B cell (primary cell): ENCODE measurements at regions not wholly inside any gene's neighbourhood (a gene's known extent, or its start where the extent isn't known, plus 50 kb on each side); places are given as distances from the start of the nearest gene placed in this dataset.

Experiments
- ATAC-seq: fragments of 200-7000 bp; cut with Tn5 transposase; one replicate; pipeline ENCODE4 v1.10.0; 2021; ENCODE audit warnings: low read depth, mild to moderate bottlenecking, moderate number of reproducible peaks, moderate library complexity
- CTCF ChIA-PET: fragments of 350-600 bp; sonication (Branson Sonifier 250); formaldehyde crosslinking; loops from one replicate; lab custom pipeline; 2021; ENCODE audit warnings: antibody characterized with exemption, inconsistent platforms; lab: Charles Lee
- POLR2A ChIA-PET: fragments of 350-600 bp; sonication (Branson Sonifier 250); formaldehyde crosslinking; loops from one replicate; lab custom pipeline; 2021; ENCODE audit warnings: antibody characterized with exemption; lab: Charles Lee
- DNase-seq: peaks from one replicate; pipeline ENCODE4 v3.0.0; 2013
- H2AFZ ChIP-seq: 2 replicates; pipeline ENCODE4 v1.6.1; 2012; ENCODE audit warnings: mild to moderate bottlenecking, low read depth, low read length; ENCODE audit not compliant: insufficient read depth, poor library complexity, severe bottlenecking
- H3K27ac ChIP-seq, 2 donors: 1 replicate in 1 of 2; 2 replicates in 1 of 2; pipeline ENCODE4 v1.5.1; 2012 to 2013; ENCODE audit warnings: low read length in 2 of 2, mild to moderate bottlenecking in 2 of 2, moderate library complexity in 1 of 2
- H3K27me3 ChIP-seq, 4 experiments: fragments of 200-600 bp in 1 of 4; sonication (generic) in 1 of 4; replicated peaks in 1 of 4; 1 replicate in 2 of 4; 2 replicates in 2 of 4; pipeline versions ENCODE4 v1.6.1 to v1.7.0; 2013 to 2016; ENCODE audit warnings: low read length in 3 of 4, mild to moderate bottlenecking in 2 of 4, mixed read lengths in 1 of 4, moderate library complexity in 1 of 4; ENCODE audit not compliant: insufficient read depth in 4 of 4, control insufficient read depth in 3 of 4; ENCODE audit errors: control extremely low read depth in 1 of 4
- H3K36me3 ChIP-seq, 2 experiments: replicated peaks in 1 of 2; 1 replicate in 1 of 2; 2 replicates in 1 of 2; pipeline versions ENCODE4 v1.6.1 to v1.7.1; 2013; ENCODE audit warnings: low read length in 1 of 2; ENCODE audit not compliant: insufficient read depth in 2 of 2, control insufficient read depth in 1 of 2; ENCODE audit errors: control extremely low read depth in 1 of 2, extremely low read depth in 1 of 2
- H3K4me1 ChIP-seq, 2 donors: fragments of 200-600 bp in 1 of 2; sonication (generic) in 1 of 2; 1 replicate in 1 of 2; 2 replicates in 1 of 2; pipeline versions ENCODE4 v1.5.1 to v1.6.1; 2013 to 2017; ENCODE audit warnings: low read length in 2 of 2; ENCODE audit not compliant: control insufficient read depth in 2 of 2, insufficient read depth in 2 of 2
- H3K4me2 ChIP-seq: replicated peaks from 2 replicates; pipeline ENCODE3; 2012; ENCODE audit warnings: mild to moderate bottlenecking, low read depth, low read length; ENCODE audit not compliant: poor library complexity, severe bottlenecking
- H3K4me3 ChIP-seq, 5 experiments: fragments of 200-600 bp in 1 of 5; sonication (generic) in 1 of 5; 1 replicate in 3 of 5; 2 replicates in 2 of 5; pipeline versions ENCODE4 v1.5.1 to v1.7.0; 2011 to 2016; ENCODE audit warnings: low read length in 4 of 5, mild to moderate bottlenecking in 4 of 5, low read depth in 2 of 5, control low read depth in 1 of 5, moderate library complexity in 1 of 5; ENCODE audit not compliant: insufficient read depth in 1 of 5; ENCODE audit errors: control extremely low read depth in 1 of 5, extremely low read depth in 1 of 5
- H3K79me2 ChIP-seq: fragments of 200-600 bp; sonication (generic); one replicate; pipeline ENCODE4 v1.6.0; 2016; ENCODE audit warnings: low read length; ENCODE audit not compliant: control insufficient read depth, insufficient read depth
- H3K9ac ChIP-seq: fragments of 200-600 bp; sonication (generic); 2 replicates; pipeline ENCODE4 v1.6.1; 2017; ENCODE audit warnings: mild to moderate bottlenecking, low read length, moderate library complexity
- H3K9me3 ChIP-seq, 3 donors: one replicate each; pipeline versions ENCODE4 v1.6.1 to v1.7.1; 2013; ENCODE audit warnings: low read length in 2 of 3; ENCODE audit not compliant: control insufficient read depth in 2 of 3, insufficient read depth in 1 of 3; ENCODE audit errors: control extremely low read depth in 1 of 3
- H4K20me1 ChIP-seq: 2 replicates; pipeline ENCODE4 v1.6.0; 2012; ENCODE audit warnings: mild to moderate bottlenecking, low read length; ENCODE audit not compliant: insufficient read depth, control insufficient read depth, poor library complexity, severe bottlenecking
- H3K27ac Mint-ChIP-seq: one replicate; pipeline ENCODE4 v1.8.0; 2021; ENCODE audit warnings: mixed read lengths
- H3K27me3 Mint-ChIP-seq: one replicate; pipeline ENCODE4 v1.8.0; 2021; ENCODE audit warnings: mixed read lengths
- H3K4me1 Mint-ChIP-seq: one replicate; pipeline ENCODE4 v1.8.0; 2021; ENCODE audit warnings: mixed read lengths
- H3K4me3 Mint-ChIP-seq: one replicate; pipeline ENCODE4 v1.8.0; 2021; ENCODE audit warnings: mixed read lengths
- H3K9me3 Mint-ChIP-seq: one replicate; pipeline ENCODE4 v1.8.0; 2022; ENCODE audit warnings: mixed read lengths; ENCODE audit not compliant: insufficient read depth
- CTCF ChIP-seq: fragments of 200-600 bp; IDR thresholded peaks from one replicate; pipeline ENCODE4 v1.8.0; 2022; ENCODE audit warnings: antibody characterized with exemption, mild to moderate bottlenecking
- EZH2 ChIP-seq: IDR thresholded peaks from 2 replicates; pipeline ENCODE4 v1.6.1; 2012; ENCODE audit warnings: borderline replicate concordance, low read depth, mild to moderate bottlenecking, moderate library complexity, low read length; ENCODE audit not compliant: insufficient read depth, poor library complexity, severe bottlenecking
- WGBS: methylation state at CpG from one replicate; pipeline ENCODE4 v1.1.5; 2013; ENCODE audit warnings: missing lambda C conversion rate; ENCODE audit not compliant: insufficient coverage; 5-methylcytosine and 5-hydroxymethylcytosine counted together
- intact Hi-C: fragments of 100-400 bp; cut with micrococcal nuclease; formaldehyde crosslinking; loops from one replicate; pipeline ENCODE4 v1.10.0; 2022

- no peak for ATAC-seq
- no peak for TF ChIP-seq EZH2
- TF ChIP-seq CTCF = no peak
- Histone ChIP-seq H3K4me3 (no peak overlapping the region), H3K36me3 (no peaks in the 10 kb centered on the region), H3K4me2 (no peak overlapping the region), H3K27ac (no peak overlapping the region), H3K9ac (no peak overlapping the region), H3K27me3 (no peaks in the 10 kb centered on the region), H3K4me1 (no peaks in the 10 kb centered on the region), H4K20me1 (no peaks in the 10 kb centered on the region), H3K9me3 (no peaks in the 10 kb centered on the region), H3K79me2 (no peaks in the 10 kb centered on the region), H2AFZ (no peak overlapping the region)
- no peak overlapping the region for H3K4me3 Mint-ChIP-seq
- no peaks in the 10 kb centered on the region for H3K9me3 Mint-ChIP-seq
- intact Hi-C loops = no loop called here
- CTCF ChIA-PET = no interaction called here
- no peaks in the 10 kb centered on the region for H3K27me3 Mint-ChIP-seq
- no peaks in the 10 kb centered on the region for H3K4me1 Mint-ChIP-seq
- no CpG with 5 or more reads among the region's 1 CpG for WGBS
- POLR2A ChIA-PET = no interaction called here
- no peak for DNase-seq
- no peak overlapping the region for H3K27ac Mint-ChIP-seq
Measured at GRCh38 chr5:63245271-63245670, 666.7 kb downstream of the LRRC70 start.

GRCh38 chr5:63240063-63240755 lies 661.6 kb downstream of the LRRC70 start:
- H4K20me1 ChIP-seq = no peaks in the 10 kb centered on the region

More at GRCh38 chr5:63240063-63240755, 661.6 kb downstream of the LRRC70 start:
- Histone ChIP-seq H3K9me3 (no peaks in the 10 kb centered on the region), H3K4me1 (no peaks in the 10 kb centered on the region), H3K79me2 (no peaks in the 10 kb centered on the region), H3K27me3 (no peaks in the 10 kb centered on the region), H3K9ac (no peak overlapping the region), H3K36me3 (no peaks in the 10 kb centered on the region), H3K27ac (no peak overlapping the region), H2AFZ (no peak overlapping the region), H3K4me2 (no peak overlapping the region), H3K4me3 (no peak overlapping the region)
- TF ChIP-seq CTCF = no peak
- TF ChIP-seq EZH2 = no peak
- Mint-ChIP-seq H3K27me3 (no peaks in the 10 kb centered on the region), H3K27ac (no peak overlapping the region), H3K4me3 (no peak overlapping the region), H3K9me3 (no peaks in the 10 kb centered on the region), H3K4me1 (no peaks in the 10 kb centered on the region)
- ChIA-PET POLR2A (no interaction called here), CTCF (no interaction called here)
- 65% methylated on average over 6 of the region's 8 CpGs for WGBS
- no peak for ATAC-seq
- DNase-seq = no peak
- intact Hi-C loops = no loop called here
